ENCODE measurements at regions not wholly inside any gene's neighbourhood (a gene's known extent, or its start where the extent isn't known, plus 50 kb on each side); places are given as distances from the start of the nearest gene placed in this dataset.

GRCh38 chr5:155144956-155145355 lies 131.4 kb downstream of the KIF4B start:
- DNase-seq (ENCODE audit: low read depth, low spot score) (no peak), FAIRE-seq (no peak)
- dilution Hi-C loops (cut with MboI; ENCODE audit: extremely low pct_ligation_motif_present, low sequenced_read_pairs): no loop called here
- no peak overlapping the region for H3K4me3 ChIP-seq (replicated peaks in 1 of 3; ENCODE audit: insufficient read depth in 1 of 3, low read depth in 1 of 3, low read length in 3 of 3)
- no peaks in the 10 kb centered on the region for H3K36me3 ChIP-seq (ENCODE audit: control insufficient read depth in 2 of 2, extremely low read depth in 1 of 2, insufficient read depth in 2 of 2, low read length in 2 of 2)
- POLR2A ChIA-PET: no interaction called here
- H3K9ac ChIP-seq (replicated peaks; ENCODE audit: extremely low read depth, insufficient read depth, low read length): no peak overlapping the region
- no peak overlapping the region for H3K27ac ChIP-seq (ENCODE audit: insufficient read depth, low read depth, low read length)
- CTCF ChIA-PET: interaction anchor here (3.5 kb wide), 1 partner anchor 172 kb away, joined by 75 read pairs; no protein-coding TSS in a partner anchor
- H3K4me1 ChIP-seq (ENCODE audit: control insufficient read depth, extremely low read depth, insufficient read depth, low read length): no peaks in the 10 kb centered on the region
- TF ChIP-seq CTCF (IDR thresholded peaks at IDR 0.05; ENCODE audit: extremely low read depth in 1 of 2, insufficient read depth in 1 of 2, low read depth in 1 of 2, low read length in 2 of 2) (no peak), EZH2 (IDR thresholded peaks at IDR 0.05; ENCODE audit: borderline replicate concordance, low read depth, low read length, severe bottlenecking) (no peak), GATA2 (IDR thresholded peaks at IDR 0.05; ENCODE audit: insufficient read depth, insufficient read length, low read depth, low read length) (no peak), MYC (IDR thresholded peaks at IDR 0.05; ENCODE audit: low read depth, low read length) (no peak), FOS (IDR thresholded peaks at IDR 0.05; ENCODE audit: borderline replicate concordance, insufficient read depth, low read length) (no peak)
- H3K79me2 ChIP-seq (ENCODE audit: control insufficient read depth, insufficient read depth, low read length): no peaks in the 10 kb centered on the region
- no peaks in the 10 kb centered on the region for H3K9me1 ChIP-seq (replicated peaks; ENCODE audit: control insufficient read depth, extremely low read depth, insufficient read depth, low read length)
- no peak overlapping the region for H3K4me2 ChIP-seq (ENCODE audit: insufficient read depth, low read length)
- intact Hi-C loops (cut with micrococcal nuclease): loop anchor here (5.0 kb wide), 1 partner anchor 158 kb away; no protein-coding TSS in a partner anchor
- BruUV-seq (replicated peaks): no TSS peak
- H3K27me3 ChIP-seq (ENCODE audit: control insufficient read depth in 2 of 2, insufficient read depth in 2 of 2, low read length in 2 of 2): peaks cover 6 to 10% of the 10 kb centered on the region in 2 experiments
- H2AFZ ChIP-seq (ENCODE audit: low read depth, low read length): no peak overlapping the region
- no peaks in the 10 kb centered on the region for H4K20me1 ChIP-seq (replicated peaks; ENCODE audit: control insufficient read depth, extremely low read depth, insufficient read depth, low read length)
- no peaks in the 10 kb centered on the region for H3K9me3 ChIP-seq (replicated peaks; ENCODE audit: control insufficient read depth, insufficient read depth, low read length)

GRCh38 chr5:155147222-155147621 lies 133.7 kb downstream of the KIF4B start:
- ChIA-PET CTCF (interaction anchor here (0.7 to 3.5 kb wide), 20 partner anchors 9 to 505 kb away, joined by 3 to 75 read pairs (median 4); partner anchors contain the start of gene GEMIN5), POLR2A (no interaction called here)
- no peaks in the 10 kb centered on the region for H3K79me2 ChIP-seq (ENCODE audit: control insufficient read depth, insufficient read depth, low read length)
- H3K9me1 ChIP-seq (replicated peaks; ENCODE audit: control insufficient read depth, extremely low read depth, insufficient read depth, low read length): no peaks in the 10 kb centered on the region
- no peak overlapping the region for H3K27ac ChIP-seq (ENCODE audit: insufficient read depth, low read depth, low read length)
- no peak overlapping the region for H2AFZ ChIP-seq (ENCODE audit: low read depth, low read length)
- no peak overlapping the region for H3K9ac ChIP-seq (replicated peaks; ENCODE audit: extremely low read depth, insufficient read depth, low read length)
- peak; percentile 59 for FAIRE-seq
- TF ChIP-seq FOS (IDR thresholded peaks at IDR 0.05; ENCODE audit: borderline replicate concordance, insufficient read depth, low read length): no peak
- intact Hi-C loops (cut with micrococcal nuclease) (loop anchor here (1.0 to 5.0 kb wide), 3 partner anchors 160 to 202 kb away; no protein-coding TSS in a partner anchor), dilution Hi-C loops (cut with MboI; ENCODE audit: extremely low pct_ligation_motif_present, low sequenced_read_pairs) (no loop called here)
- no peaks in the 10 kb centered on the region for H3K36me3 ChIP-seq (ENCODE audit: control insufficient read depth in 2 of 2, extremely low read depth in 1 of 2, insufficient read depth in 2 of 2, low read length in 2 of 2)
- DNase-seq (ENCODE audit: low read depth, low spot score): peak; percentile 31
- H3K4me2 ChIP-seq (ENCODE audit: insufficient read depth, low read length): no peak overlapping the region
- H3K4me3 ChIP-seq (replicated peaks in 1 of 3; ENCODE audit: insufficient read depth in 1 of 3, low read depth in 1 of 3, low read length in 3 of 3): no peak overlapping the region
- no TSS peak for BruUV-seq (replicated peaks)
- no peaks in the 10 kb centered on the region for H4K20me1 ChIP-seq (replicated peaks; ENCODE audit: control insufficient read depth, extremely low read depth, insufficient read depth, low read length)
- H3K9me3 ChIP-seq (replicated peaks; ENCODE audit: control insufficient read depth, insufficient read depth, low read length): no peaks in the 10 kb centered on the region
- no peaks in the 10 kb centered on the region for H3K4me1 ChIP-seq (ENCODE audit: control insufficient read depth, extremely low read depth, insufficient read depth, low read length)
- H3K27me3 ChIP-seq (ENCODE audit: control insufficient read depth in 2 of 2, insufficient read depth in 2 of 2, low read length in 2 of 2): peaks cover 6 to 10% of the 10 kb centered on the region in 2 experiments

Measured in endothelial cell of umbilical vein (primary cell).